ENCODE measurements at regions not wholly inside any gene's neighbourhood (a gene's known extent, or its start where the extent isn't known, plus 50 kb on each side); places are given as distances from the start of the nearest gene placed in this dataset.

- intact Hi-C loops (cut with DNase I, micrococcal nuclease) = no loop called here
- Histone ChIP-seq H3K4me3 (ENCODE audit: low read length) (no peak overlapping the region), H3K36me3 (ENCODE audit: insufficient read depth, low read length) (no peaks in the 10 kb centered on the region), H3K27ac (ENCODE audit: low read depth in 1 of 2, low read length in 2 of 2) (no peak overlapping the region), H3K27me3 (ENCODE audit: control insufficient read depth in 1 of 2, insufficient read depth in 2 of 2, low read length in 2 of 2) (no peaks in the 10 kb centered on the region), H3K9me3 (ENCODE audit: control insufficient read depth in 1 of 2, insufficient read depth in 1 of 2, low read length in 2 of 2) (no peaks in the 10 kb centered on the region), H3K4me1 (ENCODE audit: insufficient read depth, low read length) (peaks cover 4% of the 10 kb centered on the region)
- ATAC-seq (ENCODE audit: poor library complexity) (no peak), DNase-seq (no peak)
- no peaks in the 10 kb centered on the region for H3K9me3 Mint-ChIP-seq
- H3K27ac Mint-ChIP-seq = no peak overlapping the region
- ChIA-PET CTCF (no interaction called here), POLR2A (no interaction called here)
- H3K4me1 Mint-ChIP-seq (ENCODE audit: low read depth) = peaks cover 35% of the 10 kb centered on the region
- H3K4me3 Mint-ChIP-seq = no peak overlapping the region
- H3K27me3 Mint-ChIP-seq = no peaks in the 10 kb centered on the region
- H3K36me3 Mint-ChIP-seq (ENCODE audit: low read depth) = no peaks in the 10 kb centered on the region
- TF ChIP-seq CTCF (IDR thresholded peaks at IDR 0.05) = no peak
These were observed 410.9 kb downstream of the FOXO1 start for GRCh38 chr13:40255551-40255950.

DNA sequence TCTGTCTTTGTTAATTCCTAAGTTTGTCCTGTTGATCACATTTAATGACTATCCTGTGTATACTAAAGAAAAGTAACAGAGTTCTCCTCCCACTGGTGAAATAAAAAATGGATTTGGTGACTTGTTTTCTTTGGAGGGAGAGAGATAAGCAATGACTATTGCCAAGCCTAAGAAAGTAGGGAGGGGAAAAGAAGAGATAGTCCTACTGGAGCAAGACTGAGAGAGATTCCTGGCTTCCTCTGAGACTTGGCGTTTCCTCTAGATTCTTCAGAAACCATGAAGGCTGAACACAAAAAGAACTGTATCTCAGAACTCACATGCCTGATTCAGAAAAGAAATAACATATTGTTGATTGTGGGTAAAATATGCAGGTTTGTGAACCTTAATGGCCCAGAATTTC, 406.5 kb downstream of the FOXO1 start:
- peaks cover 4% of the 10 kb centered on the region for H3K4me1 Mint-ChIP-seq (ENCODE audit: low read depth)
- CTCF ChIA-PET = no interaction called here

DNA sequence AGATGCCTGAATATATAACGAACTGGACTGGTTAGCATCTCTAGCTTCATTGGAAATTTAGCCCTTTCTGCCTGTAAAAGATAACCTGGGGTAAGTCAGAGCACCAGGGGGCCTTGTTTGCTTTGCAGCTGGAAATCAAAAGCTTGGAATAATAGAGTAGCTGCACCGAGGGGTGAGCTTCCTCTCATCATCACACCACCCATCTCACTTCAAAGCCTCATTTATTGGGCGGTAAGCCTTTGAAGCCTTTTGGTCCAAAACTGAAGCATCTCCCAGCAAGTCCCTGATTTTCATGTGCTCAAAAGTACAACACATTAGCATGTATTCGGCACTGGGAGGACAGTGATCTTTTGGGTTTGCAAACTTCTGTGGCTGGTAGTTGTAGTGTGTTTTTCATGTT, 405.1 kb downstream of the FOXO1 start:
- H3K36me3 Mint-ChIP-seq (ENCODE audit: low read depth) = no peaks in the 10 kb centered on the region
- H3K4me3 Mint-ChIP-seq = no peak overlapping the region
- no peak for TF ChIP-seq CTCF (IDR thresholded peaks at IDR 0.05)
- intact Hi-C loops (cut with DNase I, micrococcal nuclease) = no loop called here
- H3K4me1 Mint-ChIP-seq (ENCODE audit: low read depth) = peaks cover 4% of the 10 kb centered on the region
- Histone ChIP-seq H3K27ac (ENCODE audit: low read depth in 1 of 2, low read length in 2 of 2) (no peak overlapping the region), H3K36me3 (ENCODE audit: insufficient read depth, low read length) (no peaks in the 10 kb centered on the region), H3K27me3 (ENCODE audit: control insufficient read depth in 1 of 2, insufficient read depth in 2 of 2, low read length in 2 of 2) (no peaks in the 10 kb centered on the region), H3K4me1 (ENCODE audit: insufficient read depth, low read length) (no peaks in the 10 kb centered on the region), H3K9me3 (ENCODE audit: control insufficient read depth in 1 of 2, insufficient read depth in 1 of 2, low read length in 2 of 2) (no peaks in the 10 kb centered on the region), H3K4me3 (ENCODE audit: low read length) (no peak overlapping the region)
- H3K27me3 Mint-ChIP-seq = no peaks in the 10 kb centered on the region
- CTCF ChIA-PET = interaction anchor here (0.9 kb wide), 1 partner anchor 127 kb away, joined by 3 read pairs; no protein-coding TSS in a partner anchor
- H3K9me3 Mint-ChIP-seq = no peaks in the 10 kb centered on the region
- POLR2A ChIA-PET = no interaction called here
- no peak overlapping the region for H3K27ac Mint-ChIP-seq
- ATAC-seq (ENCODE audit: poor library complexity) = no peak
- no peak for DNase-seq

More for the DNA sequence above, 406.5 kb downstream of the FOXO1 start:
- Histone ChIP-seq H3K4me3 (ENCODE audit: low read length) (no peak overlapping the region), H3K36me3 (ENCODE audit: insufficient read depth, low read length) (no peaks in the 10 kb centered on the region), H3K27me3 (ENCODE audit: control insufficient read depth in 1 of 2, insufficient read depth in 2 of 2, low read length in 2 of 2) (no peaks in the 10 kb centered on the region), H3K9me3 (ENCODE audit: control insufficient read depth in 1 of 2, insufficient read depth in 1 of 2, low read length in 2 of 2) (no peaks in the 10 kb centered on the region), H3K4me1 (ENCODE audit: insufficient read depth, low read length) (no peaks in the 10 kb centered on the region), H3K27ac (ENCODE audit: low read depth in 1 of 2, low read length in 2 of 2) (no peak overlapping the region)
- H3K27me3 Mint-ChIP-seq = no peaks in the 10 kb centered on the region
- H3K27ac Mint-ChIP-seq = no peak overlapping the region
- H3K4me3 Mint-ChIP-seq = no peak overlapping the region
- H3K36me3 Mint-ChIP-seq (ENCODE audit: low read depth) = no peaks in the 10 kb centered on the region
- ATAC-seq (ENCODE audit: poor library complexity) (no peak), DNase-seq (no peak)
- TF ChIP-seq CTCF (IDR thresholded peaks at IDR 0.05) = no peak
- no peaks in the 10 kb centered on the region for H3K9me3 Mint-ChIP-seq
- intact Hi-C loops (cut with DNase I, micrococcal nuclease) = no loop called here
- POLR2A ChIA-PET = no interaction called here
